ENCODE measurements at regions not wholly inside any gene's neighbourhood (a gene's known extent, or its start where the extent isn't known, plus 50 kb on each side); places are given as distances from the start of the nearest gene placed in this dataset.
A peak's percentile ranks its signal among the peaks of the same experiment; 100 is the strongest.
"Not testable (repeated sequence)": the region's sequence is repeated elsewhere in the genome, so short reads cannot be mapped to it uniquely, and the experiment has no call there.

- DNase-seq (ENCODE audit: low spot score); in situ Hi-C loops (cut with HindIII; ENCODE audit: low sequenced_read_pairs): not testable (repeated sequence)
Observed at GRCh38 chr11:3455666-3456065, 76.7 kb upstream of the ZNF195 start.

- in situ Hi-C loops (cut with HindIII; ENCODE audit: low sequenced_read_pairs): not testable (repeated sequence)
- peak; percentile 44 for DNase-seq (ENCODE audit: low spot score)
Observed at GRCh38 chr11:3454844-3455243, 75.9 kb upstream of the ZNF195 start.

- in situ Hi-C loops (cut with HindIII; ENCODE audit: low sequenced_read_pairs): not testable (repeated sequence)
Observed at GRCh38 chr11:3453596-3454256, 74.8 kb upstream of the ZNF195 start.

GRCh38 chr11:3450822-3451221 lies 71.9 kb upstream of the ZNF195 start:
- DNase-seq (ENCODE audit: low spot score); in situ Hi-C loops (cut with HindIII; ENCODE audit: low sequenced_read_pairs): not testable (repeated sequence)

More at GRCh38 chr11:3453596-3454256, 74.8 kb upstream of the ZNF195 start:
- not testable (repeated sequence) for DNase-seq (ENCODE audit: low spot score)

- DNase-seq (ENCODE audit: low spot score); in situ Hi-C loops (cut with HindIII; ENCODE audit: low sequenced_read_pairs): not testable (repeated sequence)
Observed at GRCh38 chr11:3445535-3445934, 66.6 kb upstream of the ZNF195 start.

- in situ Hi-C loops (cut with HindIII; ENCODE audit: low sequenced_read_pairs); DNase-seq (ENCODE audit: low spot score): not testable (repeated sequence)
Observed at GRCh38 chr11:3444420-3444744, 65.4 kb upstream of the ZNF195 start.

- in situ Hi-C loops (cut with HindIII; ENCODE audit: low sequenced_read_pairs); DNase-seq (ENCODE audit: low spot score): not testable (repeated sequence)
Observed at GRCh38 chr11:3443700-3444419, 64.9 kb upstream of the ZNF195 start.

- DNase-seq (ENCODE audit: low spot score); in situ Hi-C loops (cut with HindIII; ENCODE audit: low sequenced_read_pairs): not testable (repeated sequence)
Observed at GRCh38 chr11:3437441-3437840, 58.5 kb upstream of the ZNF195 start.

GRCh38 chr11:3434976-3435375 lies 56.0 kb upstream of the ZNF195 start:
- in situ Hi-C loops (cut with HindIII; ENCODE audit: low sequenced_read_pairs): no loop called here
- DNase-seq (ENCODE audit: low spot score): no peak

GRCh38 chr11:3429191-3429590 lies 50.2 kb upstream of the ZNF195 start:
- in situ Hi-C loops (cut with HindIII; ENCODE audit: low sequenced_read_pairs); DNase-seq (ENCODE audit: low spot score): not testable (repeated sequence)
